Breast epithelium (tissue), 3 donors: ENCODE measurements at regions not wholly inside any gene's neighbourhood (a gene's known extent, or its start where the extent isn't known, plus 50 kb on each side); places are given as distances from the start of the nearest gene placed in this dataset.

Experiments used
- POLR2A ChIP-seq: fragments of 450-650 bp; IDR thresholded peaks from one replicate; pipeline ENCODE4 v1.6.1; 2016; ENCODE audit warnings: antibody characterized with exemption, mild to moderate bottlenecking, moderate library complexity
- POLR2AphosphoS5 ChIP-seq, 3 donors: sonication (generic); formaldehyde crosslinking; IDR thresholded peaks; one replicate each; pipeline ENCODE4 v1.6.1; 2017; ENCODE audit warnings: antibody characterized with exemption in 3 of 3
- TF ChIP-seq, protein P1 (sequence below), 3 donors: fragments of 450-650 bp; IDR thresholded peaks; one replicate each; pipeline ENCODE4 v1.5.1; 2016 to 2017; ENCODE audit warnings: antibody characterized with exemption in 3 of 3, mild to moderate bottlenecking in 3 of 3, moderate library complexity in 3 of 3

DNA sequence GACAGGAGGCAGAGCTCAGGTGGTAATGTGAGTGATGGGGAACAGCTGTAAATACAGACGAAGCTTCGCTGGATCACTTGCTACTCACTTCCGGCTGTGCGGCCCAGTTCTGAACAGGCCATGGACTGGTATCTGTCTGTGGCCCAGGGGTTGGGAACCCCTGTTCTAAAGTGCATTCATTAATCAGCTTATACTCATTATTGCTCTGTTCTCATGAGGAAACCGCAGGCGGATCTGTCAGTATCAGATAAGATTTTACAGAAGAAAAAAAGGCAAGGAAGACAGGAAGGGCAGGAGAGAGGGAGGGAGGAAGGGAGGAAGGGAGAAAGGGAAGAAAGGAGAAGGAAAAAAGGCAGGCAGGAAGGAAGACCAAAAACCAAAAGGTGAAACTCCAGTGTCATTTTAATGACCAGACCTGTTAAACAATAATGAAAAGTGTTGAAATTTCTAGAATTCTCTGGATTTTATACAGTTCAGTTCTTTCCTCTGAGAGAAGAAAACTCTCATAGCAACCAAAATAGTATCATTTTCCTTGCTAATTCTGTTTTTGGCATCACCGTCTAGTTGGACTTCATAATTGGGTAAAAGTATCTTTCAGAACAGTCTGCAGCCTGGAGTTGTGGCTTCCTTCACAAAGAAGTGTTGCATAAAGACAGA, 128.0 kb upstream of the PROK2 start:
- no peak for TF ChIP-seq POLR2A
- TF ChIP-seq, protein P1, sequence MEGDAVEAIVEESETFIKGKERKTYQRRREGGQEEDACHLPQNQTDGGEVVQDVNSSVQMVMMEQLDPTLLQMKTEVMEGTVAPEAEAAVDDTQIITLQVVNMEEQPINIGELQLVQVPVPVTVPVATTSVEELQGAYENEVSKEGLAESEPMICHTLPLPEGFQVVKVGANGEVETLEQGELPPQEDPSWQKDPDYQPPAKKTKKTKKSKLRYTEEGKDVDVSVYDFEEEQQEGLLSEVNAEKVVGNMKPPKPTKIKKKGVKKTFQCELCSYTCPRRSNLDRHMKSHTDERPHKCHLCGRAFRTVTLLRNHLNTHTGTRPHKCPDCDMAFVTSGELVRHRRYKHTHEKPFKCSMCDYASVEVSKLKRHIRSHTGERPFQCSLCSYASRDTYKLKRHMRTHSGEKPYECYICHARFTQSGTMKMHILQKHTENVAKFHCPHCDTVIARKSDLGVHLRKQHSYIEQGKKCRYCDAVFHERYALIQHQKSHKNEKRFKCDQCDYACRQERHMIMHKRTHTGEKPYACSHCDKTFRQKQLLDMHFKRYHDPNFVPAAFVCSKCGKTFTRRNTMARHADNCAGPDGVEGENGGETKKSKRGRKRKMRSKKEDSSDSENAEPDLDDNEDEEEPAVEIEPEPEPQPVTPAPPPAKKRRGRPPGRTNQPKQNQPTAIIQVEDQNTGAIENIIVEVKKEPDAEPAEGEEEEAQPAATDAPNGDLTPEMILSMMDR (IDR thresholded peaks at IDR 0.05) = no peak
- TF ChIP-seq POLR2AphosphoS5 (IDR thresholded peaks at IDR 0.05) = no peak
